ENCODE measurements at regions not wholly inside any gene's neighbourhood (a gene's known extent, or its start where the extent isn't known, plus 50 kb on each side); places are given as distances from the start of the nearest gene placed in this dataset.

DNA sequence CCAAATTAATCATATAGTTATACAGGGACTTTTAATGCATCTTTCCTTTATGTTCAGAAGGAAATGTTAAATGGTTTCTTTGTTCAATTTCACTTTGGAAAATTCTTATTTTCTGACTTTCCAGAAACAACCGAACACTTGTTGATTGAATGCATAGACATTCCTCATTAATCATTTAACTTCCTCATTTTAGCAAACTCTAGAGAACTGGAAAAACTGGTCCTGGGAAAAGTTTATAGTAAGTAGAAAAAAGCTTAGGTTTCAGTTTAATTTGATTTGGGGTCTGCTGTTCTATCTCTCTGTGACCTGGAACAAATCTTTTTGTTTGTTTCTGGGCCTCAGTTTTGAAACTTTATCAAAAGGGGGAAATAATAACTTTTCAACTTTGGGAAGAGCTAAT is 320.4 kb downstream of the CMPK2 start:
- TF ChIP-seq, protein P1, sequence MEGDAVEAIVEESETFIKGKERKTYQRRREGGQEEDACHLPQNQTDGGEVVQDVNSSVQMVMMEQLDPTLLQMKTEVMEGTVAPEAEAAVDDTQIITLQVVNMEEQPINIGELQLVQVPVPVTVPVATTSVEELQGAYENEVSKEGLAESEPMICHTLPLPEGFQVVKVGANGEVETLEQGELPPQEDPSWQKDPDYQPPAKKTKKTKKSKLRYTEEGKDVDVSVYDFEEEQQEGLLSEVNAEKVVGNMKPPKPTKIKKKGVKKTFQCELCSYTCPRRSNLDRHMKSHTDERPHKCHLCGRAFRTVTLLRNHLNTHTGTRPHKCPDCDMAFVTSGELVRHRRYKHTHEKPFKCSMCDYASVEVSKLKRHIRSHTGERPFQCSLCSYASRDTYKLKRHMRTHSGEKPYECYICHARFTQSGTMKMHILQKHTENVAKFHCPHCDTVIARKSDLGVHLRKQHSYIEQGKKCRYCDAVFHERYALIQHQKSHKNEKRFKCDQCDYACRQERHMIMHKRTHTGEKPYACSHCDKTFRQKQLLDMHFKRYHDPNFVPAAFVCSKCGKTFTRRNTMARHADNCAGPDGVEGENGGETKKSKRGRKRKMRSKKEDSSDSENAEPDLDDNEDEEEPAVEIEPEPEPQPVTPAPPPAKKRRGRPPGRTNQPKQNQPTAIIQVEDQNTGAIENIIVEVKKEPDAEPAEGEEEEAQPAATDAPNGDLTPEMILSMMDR (IDR thresholded peaks at IDR 0.05) = no peak
- TF ChIP-seq POLR2A (IDR thresholded peaks at IDR 0.05) = no peak

Measured in right lobe of liver (tissue), 4 donors.